HL-60 (cell line): ENCODE measurements at regions not wholly inside any gene's neighbourhood (a gene's known extent, or its start where the extent isn't known, plus 50 kb on each side); places are given as distances from the start of the nearest gene placed in this dataset.

Source experiments
- DNase-seq, 2 experiments: peaks; one replicate each; pipeline ENCODE4 v3.0.0-alpha.2; 2010 to 2020; ENCODE audit warnings: low read depth in 1 of 2, low spot score in 1 of 2
- H3K27ac ChIP-seq: fragments of 250-450 bp; sonication (Bioruptor Pico); replicated peaks from 2 replicates; pipeline ENCODE4 v1.5.1; 2020; ENCODE audit warnings: mild to moderate bottlenecking, moderate library complexity
- H3K27me3 ChIP-seq: fragments of 250-450 bp; sonication (Bioruptor Pico); 2 replicates; pipeline ENCODE4 v1.5.1; 2021; ENCODE audit warnings: mild to moderate bottlenecking, moderate library complexity; ENCODE audit not compliant: insufficient read depth, poor library complexity, severe bottlenecking
- H3K4me3 ChIP-seq: replicated peaks from 2 replicates; pipeline ENCODE4 v1.5.1; 2011; ENCODE audit warnings: mild to moderate bottlenecking, control low read depth, low read length; ENCODE audit not compliant: insufficient read depth
- GABPA ChIP-seq: IDR thresholded peaks from 2 replicates; pipeline ENCODE4 v1.6.1; 2012; ENCODE audit warnings: low read depth
- POLR2AphosphoS5 ChIP-seq: IDR thresholded peaks from 2 replicates; pipeline ENCODE4 v1.6.1; 2012; ENCODE audit warnings: low read depth
- SPI1 ChIP-seq: IDR thresholded peaks from 2 replicates; pipeline ENCODE4 v1.6.1; 2012; ENCODE audit warnings: low read depth, mild to moderate bottlenecking, borderline replicate concordance
- TF ChIP-seq, protein P1 (sequence below): IDR thresholded peaks from one replicate; pipeline ENCODE4 v1.5.1; 2011; ENCODE audit warnings: low read length, control low read depth, inconsistent platforms; ENCODE audit not compliant: insufficient read depth
- TF ChIP-seq, protein P2 (sequence below): IDR thresholded peaks from 2 replicates; pipeline ENCODE4 v1.6.1; 2012; ENCODE audit warnings: low read depth; ENCODE audit not compliant: insufficient replicate concordance

DNA sequence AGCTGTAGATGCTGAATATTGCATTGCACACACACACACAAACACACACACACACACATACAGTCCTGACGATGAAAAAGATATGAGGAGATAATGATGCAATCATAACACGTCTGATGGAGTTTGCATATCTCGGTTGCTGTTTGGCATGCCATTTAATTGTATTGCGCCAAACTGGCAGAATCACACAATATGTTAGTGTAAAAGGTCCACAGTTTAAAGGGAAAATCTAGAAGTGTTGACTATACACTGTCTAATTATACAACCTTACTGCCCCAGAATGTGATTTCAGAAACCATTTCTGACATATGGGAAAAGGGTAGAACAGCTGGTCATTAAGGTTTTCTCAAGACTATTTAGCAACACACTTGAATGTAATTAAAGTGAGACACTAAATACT lies 123.7 kb upstream of the PROX1 start:
- H3K27ac ChIP-seq, result no peak overlapping the region
- H3K4me3 ChIP-seq, result no peak overlapping the region
- DNase-seq, result no peak
- no peaks in the 10 kb centered on the region for H3K27me3 ChIP-seq
- TF ChIP-seq GABPA (no peak), POLR2AphosphoS5 (no peak), SPI1 (no peak)
- TF ChIP-seq, protein P1, sequence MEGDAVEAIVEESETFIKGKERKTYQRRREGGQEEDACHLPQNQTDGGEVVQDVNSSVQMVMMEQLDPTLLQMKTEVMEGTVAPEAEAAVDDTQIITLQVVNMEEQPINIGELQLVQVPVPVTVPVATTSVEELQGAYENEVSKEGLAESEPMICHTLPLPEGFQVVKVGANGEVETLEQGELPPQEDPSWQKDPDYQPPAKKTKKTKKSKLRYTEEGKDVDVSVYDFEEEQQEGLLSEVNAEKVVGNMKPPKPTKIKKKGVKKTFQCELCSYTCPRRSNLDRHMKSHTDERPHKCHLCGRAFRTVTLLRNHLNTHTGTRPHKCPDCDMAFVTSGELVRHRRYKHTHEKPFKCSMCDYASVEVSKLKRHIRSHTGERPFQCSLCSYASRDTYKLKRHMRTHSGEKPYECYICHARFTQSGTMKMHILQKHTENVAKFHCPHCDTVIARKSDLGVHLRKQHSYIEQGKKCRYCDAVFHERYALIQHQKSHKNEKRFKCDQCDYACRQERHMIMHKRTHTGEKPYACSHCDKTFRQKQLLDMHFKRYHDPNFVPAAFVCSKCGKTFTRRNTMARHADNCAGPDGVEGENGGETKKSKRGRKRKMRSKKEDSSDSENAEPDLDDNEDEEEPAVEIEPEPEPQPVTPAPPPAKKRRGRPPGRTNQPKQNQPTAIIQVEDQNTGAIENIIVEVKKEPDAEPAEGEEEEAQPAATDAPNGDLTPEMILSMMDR, result no peak
- TF ChIP-seq, protein P2, sequence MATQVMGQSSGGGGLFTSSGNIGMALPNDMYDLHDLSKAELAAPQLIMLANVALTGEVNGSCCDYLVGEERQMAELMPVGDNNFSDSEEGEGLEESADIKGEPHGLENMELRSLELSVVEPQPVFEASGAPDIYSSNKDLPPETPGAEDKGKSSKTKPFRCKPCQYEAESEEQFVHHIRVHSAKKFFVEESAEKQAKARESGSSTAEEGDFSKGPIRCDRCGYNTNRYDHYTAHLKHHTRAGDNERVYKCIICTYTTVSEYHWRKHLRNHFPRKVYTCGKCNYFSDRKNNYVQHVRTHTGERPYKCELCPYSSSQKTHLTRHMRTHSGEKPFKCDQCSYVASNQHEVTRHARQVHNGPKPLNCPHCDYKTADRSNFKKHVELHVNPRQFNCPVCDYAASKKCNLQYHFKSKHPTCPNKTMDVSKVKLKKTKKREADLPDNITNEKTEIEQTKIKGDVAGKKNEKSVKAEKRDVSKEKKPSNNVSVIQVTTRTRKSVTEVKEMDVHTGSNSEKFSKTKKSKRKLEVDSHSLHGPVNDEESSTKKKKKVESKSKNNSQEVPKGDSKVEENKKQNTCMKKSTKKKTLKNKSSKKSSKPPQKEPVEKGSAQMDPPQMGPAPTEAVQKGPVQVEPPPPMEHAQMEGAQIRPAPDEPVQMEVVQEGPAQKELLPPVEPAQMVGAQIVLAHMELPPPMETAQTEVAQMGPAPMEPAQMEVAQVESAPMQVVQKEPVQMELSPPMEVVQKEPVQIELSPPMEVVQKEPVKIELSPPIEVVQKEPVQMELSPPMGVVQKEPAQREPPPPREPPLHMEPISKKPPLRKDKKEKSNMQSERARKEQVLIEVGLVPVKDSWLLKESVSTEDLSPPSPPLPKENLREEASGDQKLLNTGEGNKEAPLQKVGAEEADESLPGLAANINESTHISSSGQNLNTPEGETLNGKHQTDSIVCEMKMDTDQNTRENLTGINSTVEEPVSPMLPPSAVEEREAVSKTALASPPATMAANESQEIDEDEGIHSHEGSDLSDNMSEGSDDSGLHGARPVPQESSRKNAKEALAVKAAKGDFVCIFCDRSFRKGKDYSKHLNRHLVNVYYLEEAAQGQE, result no peak

DNA sequence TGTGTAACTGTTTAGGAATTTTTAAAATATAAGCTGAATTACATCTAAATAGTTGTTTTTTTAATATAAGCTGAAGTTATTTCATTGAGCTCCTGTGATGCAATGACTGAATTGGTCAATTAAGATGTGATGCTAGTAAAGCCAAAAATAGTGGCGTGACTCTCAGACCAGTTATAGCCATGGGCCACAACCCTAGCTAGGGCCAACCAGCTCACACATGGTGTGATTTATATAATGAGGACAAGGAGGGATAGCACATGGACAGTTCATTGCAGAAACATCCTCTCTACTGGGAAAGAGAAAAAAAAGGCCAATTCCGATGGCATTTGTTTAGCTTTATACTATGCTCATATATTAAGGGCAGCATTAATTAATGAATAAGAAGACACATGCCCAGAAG lies 119.3 kb upstream of the PROX1 start:
- no peak for TF ChIP-seq SPI1
- TF ChIP-seq GABPA, result no peak
- TF ChIP-seq, protein P2, result no peak
- TF ChIP-seq, protein P1, result no peak
- no peak for TF ChIP-seq POLR2AphosphoS5
- Histone ChIP-seq H3K27me3 (no peaks in the 10 kb centered on the region), H3K27ac (no peak overlapping the region), H3K4me3 (no peak overlapping the region)
- DNase-seq, result no peak

DNA sequence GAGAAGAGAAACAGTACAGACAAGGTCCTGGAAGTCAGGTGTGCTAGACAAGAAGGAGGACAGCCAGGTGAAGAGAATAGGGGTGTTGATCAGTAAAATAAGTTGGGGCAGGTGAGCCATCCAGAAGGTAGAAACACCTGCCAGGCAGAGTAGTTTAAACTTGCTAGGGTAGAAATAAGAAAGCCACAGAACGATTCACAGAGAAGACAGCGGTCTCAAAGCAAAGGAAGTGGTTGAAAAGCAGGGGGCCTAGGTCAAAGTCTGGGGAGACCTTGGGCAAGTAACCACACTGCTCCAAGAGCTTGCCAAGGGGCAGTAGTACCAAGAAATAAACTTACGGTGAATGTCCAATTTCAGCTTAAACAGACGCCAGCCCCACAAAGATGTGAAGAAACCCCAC lies 116.6 kb upstream of the PROX1 start:
- H3K27me3 ChIP-seq, result no peaks in the 10 kb centered on the region
- no peak overlapping the region for H3K27ac ChIP-seq
- no peak for DNase-seq
- H3K4me3 ChIP-seq, result no peak overlapping the region
- no peak for TF ChIP-seq POLR2AphosphoS5
- TF ChIP-seq, protein P1, result no peak

DNA sequence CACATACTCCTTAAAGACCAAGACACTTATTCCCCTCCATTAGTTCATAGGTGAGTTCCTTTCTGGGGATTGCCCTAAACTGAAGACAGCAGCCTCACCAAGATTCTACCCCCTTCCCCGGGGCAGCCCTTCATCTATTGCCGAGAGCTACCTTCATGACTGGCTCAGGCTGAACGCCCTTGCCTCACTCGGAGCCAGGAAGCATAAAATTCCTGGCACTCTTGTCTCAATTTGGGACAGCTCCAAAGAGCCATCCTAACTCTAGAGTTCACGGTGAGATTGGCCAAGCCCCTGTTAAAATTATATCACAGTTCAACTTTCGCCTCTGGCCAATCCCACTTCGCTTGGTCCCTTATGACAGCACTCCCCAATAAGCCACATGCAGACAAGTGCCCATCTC lies 113.0 kb upstream of the PROX1 start:
- no peak overlapping the region for H3K27ac ChIP-seq
- TF ChIP-seq, protein P1, result no peak
- TF ChIP-seq POLR2AphosphoS5, result no peak
- TF ChIP-seq SPI1, result no peak
- TF ChIP-seq, protein P2, result no peak
- no peak for TF ChIP-seq GABPA
- H3K27me3 ChIP-seq, result no peaks in the 10 kb centered on the region
- no peak for DNase-seq
- H3K4me3 ChIP-seq, result no peak overlapping the region
